Endothelial cell of hepatic sinusoid (primary cell): ENCODE measurements at regions not wholly inside any gene's neighbourhood (a gene's known extent, or its start where the extent isn't known, plus 50 kb on each side); places are given as distances from the start of the nearest gene placed in this dataset.
"Not testable (repeated sequence)": the region's sequence is repeated elsewhere in the genome, so short reads cannot be mapped to it uniquely, and the experiment has no call there.

Experiments used
- in situ Hi-C: cut with HindIII; loops from 2 replicates; pipeline ENCODE4 v1.10.0; 2017; ENCODE audit warnings: low sequenced_read_pairs

DNA sequence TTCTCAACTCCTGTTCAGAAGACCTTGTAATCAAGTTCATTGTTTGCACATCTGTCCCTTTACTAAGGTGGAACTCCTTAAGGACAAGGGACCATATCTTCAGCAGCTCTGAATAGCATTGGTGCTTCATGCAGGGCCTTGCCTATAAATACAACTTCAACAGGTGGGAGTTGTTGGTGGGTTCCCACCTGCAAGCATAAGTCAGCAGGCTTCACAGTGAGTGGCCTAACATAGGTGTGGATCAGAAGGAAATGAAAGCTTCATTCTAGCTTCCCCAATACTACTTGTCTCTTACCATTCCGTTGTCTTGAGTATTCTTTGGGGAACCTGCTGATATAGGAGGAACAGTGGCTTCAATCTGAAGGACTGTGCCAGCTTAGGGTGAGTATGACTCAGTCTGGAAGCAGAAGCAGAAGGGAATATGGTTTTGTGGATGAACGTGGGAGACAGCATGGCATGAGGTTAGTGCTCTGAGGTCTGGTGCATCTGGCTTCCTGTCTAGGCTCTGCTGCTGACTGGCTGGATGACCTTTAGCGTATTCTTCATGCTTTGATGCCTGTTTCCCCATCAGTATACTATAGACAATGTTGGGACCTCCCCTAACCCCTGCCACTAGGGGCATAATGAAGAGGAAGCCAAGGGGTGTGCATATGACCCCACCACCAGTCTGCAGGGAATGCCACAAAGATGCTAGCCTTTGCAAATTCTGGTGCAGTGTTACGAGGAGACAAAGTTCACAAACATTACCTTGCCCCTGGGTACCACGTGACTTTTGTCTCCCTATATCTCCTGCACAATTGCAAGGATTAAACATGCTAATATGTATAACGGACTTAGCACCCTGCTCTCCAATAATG, 192.3 kb downstream of the PALM2AKAP2 start:
- in situ Hi-C loops, result loop anchor here (10.0 kb wide), 1 partner anchor 67 kb away; no protein-coding TSS in a partner anchor

DNA sequence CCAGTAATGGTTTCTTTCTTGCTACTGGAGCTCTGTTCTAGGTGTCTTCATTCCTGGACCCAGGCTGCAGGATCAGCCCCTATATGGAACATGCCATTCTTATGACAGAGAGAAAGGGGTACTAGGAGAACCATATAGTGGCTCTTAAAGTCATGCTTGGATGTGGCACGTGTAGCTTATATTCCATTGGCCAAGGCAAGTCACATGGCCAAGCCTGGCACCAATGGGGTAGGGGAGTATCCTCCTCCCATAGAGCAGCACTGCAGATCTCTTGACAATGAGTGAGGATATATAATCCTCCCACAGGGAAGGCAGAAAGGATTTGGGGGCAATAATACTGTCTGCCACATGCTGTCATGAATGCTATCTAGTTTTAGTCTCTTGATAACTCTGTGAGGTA, 193.3 kb downstream of the PALM2AKAP2 start:
- in situ Hi-C loops, result loop anchor here (10.0 kb wide), 1 partner anchor 69 kb away; no protein-coding TSS in a partner anchor

DNA sequence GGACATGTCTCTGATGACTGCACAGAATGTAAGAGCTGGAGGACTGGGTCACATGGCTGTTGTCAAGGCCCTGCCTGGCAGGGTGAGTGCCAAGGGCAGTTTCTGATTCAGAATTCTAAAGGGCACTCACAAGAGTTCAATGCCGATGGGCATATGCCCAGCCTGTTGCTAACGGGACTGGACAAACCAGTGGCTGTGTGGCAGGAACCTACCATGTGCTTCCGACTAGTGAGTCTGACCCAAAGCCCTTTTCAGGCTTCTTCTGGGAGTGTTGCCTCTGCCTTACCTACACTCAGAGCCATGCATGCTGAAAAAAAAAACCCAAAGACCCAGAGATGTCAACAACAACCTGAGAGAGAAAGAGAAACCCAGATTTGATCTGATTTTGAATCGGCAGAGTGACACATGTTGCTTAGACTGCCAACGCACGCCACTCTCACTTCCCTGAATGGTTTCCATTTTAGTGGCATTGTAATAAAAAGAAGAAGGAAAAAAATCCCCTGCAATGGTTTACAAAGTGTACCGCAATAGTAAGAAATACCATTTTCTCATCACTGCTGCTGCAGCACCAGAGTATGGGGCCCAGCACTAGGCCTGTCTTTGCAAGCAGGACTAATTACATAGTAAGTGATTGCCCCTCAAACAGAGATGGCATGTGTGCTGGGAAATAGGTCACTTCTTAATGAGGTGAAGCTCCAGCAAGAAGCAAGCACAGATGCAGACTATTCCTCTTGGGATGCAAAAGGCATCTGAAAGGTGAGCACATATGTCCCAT, 194.3 kb downstream of the PALM2AKAP2 start:
- in situ Hi-C loops, result loop anchor here (10.0 kb wide), 1 partner anchor 70 kb away; no protein-coding TSS in a partner anchor

DNA sequence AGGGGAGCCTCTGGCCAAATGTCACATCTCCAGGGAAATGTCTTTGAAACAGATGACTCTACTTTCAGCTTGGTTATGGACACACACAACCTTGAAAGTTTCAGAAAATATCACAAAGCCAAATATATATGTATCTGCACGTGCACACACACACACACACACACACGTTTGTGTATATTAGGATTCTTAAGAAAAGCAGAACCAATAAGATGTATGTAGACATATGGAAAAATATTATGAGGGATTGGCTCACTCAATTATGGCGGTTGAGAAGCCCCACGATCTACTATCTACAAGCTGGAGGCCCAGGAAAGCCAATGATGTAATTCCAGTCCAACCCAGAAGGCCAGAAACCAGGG, 194.9 kb downstream of the PALM2AKAP2 start:
- in situ Hi-C loops, result loop anchor here (10.0 kb wide), 1 partner anchor 70 kb away; no protein-coding TSS in a partner anchor

DNA sequence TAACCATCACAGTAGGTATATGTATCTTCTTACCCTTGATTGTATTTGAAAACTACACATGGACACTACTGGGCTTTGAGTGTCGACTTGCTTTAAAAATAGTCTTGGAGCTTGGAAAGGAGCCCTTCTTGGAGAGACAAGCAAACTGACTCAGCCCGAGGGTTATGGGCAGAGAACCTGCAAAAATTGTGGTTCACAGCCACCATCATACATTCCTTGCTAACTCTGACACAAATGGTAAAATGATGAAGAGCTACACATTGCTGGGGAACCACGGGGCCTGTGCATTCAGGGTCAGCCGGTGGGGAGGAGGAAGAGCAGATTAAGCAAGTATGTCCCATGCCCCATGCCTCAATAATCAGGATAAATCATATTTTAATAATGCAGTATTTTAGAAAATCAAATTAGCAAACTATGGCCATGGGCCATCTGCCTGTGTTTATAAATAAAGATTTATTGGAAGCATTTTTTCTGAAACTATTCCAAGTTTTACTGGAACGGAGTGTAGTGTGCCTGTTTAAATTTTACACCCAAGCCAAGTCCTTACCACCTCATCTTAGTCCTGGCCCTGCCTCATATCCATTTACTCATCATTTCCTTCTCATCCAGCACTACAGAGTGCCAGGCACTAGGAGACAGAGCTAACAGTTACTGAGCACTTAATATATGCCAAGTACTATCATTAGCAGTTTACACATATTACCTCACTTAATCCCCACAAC, 195.7 kb downstream of the PALM2AKAP2 start:
- in situ Hi-C loops, result loop anchor here (10.0 kb wide), 1 partner anchor 71 kb away; no protein-coding TSS in a partner anchor

DNA sequence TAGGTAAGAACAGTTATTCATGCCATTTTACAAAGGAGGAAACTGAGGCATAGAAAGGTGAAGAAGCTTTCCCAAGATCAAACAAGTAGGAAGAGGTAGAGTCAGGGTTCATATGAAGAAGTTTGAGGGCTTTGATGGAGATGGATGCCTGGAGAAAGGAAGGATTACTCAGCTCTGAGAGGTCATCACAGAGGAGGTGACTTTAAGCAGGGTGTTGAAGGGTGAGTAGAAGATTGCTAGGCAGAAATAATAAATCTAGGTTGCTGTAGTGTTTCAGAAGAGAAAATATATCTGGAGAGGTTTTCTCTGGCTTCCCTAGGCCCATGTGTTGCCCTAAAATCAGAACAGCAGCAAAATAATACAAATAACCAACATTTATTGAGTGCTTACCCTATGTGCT, 196.3 kb downstream of the PALM2AKAP2 start:
- in situ Hi-C loops, result loop anchor here (10.0 kb wide), 1 partner anchor 72 kb away; no protein-coding TSS in a partner anchor

DNA sequence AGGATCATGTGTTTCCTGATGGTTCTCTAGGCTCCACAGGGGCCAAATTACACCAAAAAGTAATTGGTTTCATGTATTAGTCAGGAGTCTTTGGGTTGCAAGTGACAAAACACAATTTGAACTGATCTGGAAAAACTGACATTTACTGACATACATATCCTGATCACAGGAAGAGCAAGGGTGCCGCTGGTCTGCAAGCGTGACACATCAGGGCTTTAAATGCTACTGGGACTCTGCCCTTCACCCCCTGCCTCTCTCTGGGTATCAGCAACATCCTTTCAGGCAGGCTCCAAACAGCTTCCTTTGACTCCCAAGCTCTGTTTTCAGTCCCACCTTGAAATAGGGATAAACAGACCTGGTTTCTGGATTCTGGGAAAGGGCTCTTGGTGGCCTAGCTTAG, 197.5 kb downstream of the PALM2AKAP2 start:
- in situ Hi-C loops, result loop anchor here (10.0 kb wide), 1 partner anchor 73 kb away; no protein-coding TSS in a partner anchor

DNA sequence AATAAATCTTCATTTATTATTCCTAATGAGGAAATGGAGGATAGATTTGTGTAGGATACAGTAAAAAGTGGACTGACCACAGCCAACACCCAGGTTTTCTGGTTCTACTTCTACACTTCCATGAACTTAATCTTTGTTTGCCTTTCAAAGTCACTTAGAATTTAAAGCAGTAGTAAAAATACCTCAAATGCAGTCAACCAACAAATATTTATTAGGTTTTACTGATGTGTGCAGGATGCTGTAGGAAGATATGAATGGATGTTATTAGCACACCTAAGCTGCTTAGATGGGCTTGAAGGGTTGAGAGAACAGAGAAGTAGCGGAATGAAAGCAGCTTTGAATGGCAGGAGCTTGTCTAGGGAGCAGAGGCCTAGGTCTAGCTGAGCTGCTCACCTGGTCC, 201.1 kb downstream of the PALM2AKAP2 start:
- in situ Hi-C loops, result no loop called here

DNA sequence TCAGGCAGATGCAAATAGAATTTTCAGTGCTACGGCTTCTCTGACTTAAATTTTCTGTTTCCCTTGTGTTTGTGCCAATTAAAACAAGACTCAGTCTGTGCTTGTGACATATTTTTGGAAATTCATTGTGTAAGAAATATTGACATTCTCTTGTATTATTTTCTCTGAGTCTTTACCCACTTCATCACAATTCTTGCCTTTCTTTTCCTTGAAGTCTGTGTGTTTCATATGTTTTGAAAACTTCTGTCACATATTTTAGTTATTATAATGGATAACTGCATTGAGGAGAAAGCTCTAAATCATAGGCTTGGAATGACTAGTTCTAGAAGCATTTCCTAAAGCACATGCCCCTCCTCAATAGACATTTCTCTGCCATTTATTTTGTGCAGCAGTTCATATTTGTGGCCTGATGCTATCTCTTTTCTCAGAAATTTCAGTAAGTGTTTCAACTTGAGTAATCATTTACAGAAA, 206.6 kb downstream of the PALM2AKAP2 start:
- in situ Hi-C loops, result no loop called here

DNA sequence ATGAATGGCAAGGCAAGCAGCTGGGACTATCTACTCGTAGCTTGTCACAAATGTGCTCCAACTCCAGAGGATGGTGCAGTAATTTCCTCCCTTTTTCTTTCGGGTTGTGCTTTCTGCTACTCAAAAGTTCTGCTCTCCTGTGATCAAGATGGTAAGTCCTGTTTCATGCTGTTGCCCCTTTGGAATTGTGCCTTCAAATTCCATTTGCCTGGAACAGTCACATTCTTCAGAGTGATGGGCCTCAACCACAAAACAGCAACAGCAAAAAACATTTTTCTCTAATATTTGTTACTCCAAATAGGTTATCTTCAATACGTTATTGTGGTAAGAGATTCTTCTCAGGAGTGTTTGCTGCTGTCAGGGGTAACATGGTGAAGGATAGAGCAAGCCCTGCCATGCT, 209.3 kb downstream of the PALM2AKAP2 start:
- in situ Hi-C loops, result no loop called here

DNA sequence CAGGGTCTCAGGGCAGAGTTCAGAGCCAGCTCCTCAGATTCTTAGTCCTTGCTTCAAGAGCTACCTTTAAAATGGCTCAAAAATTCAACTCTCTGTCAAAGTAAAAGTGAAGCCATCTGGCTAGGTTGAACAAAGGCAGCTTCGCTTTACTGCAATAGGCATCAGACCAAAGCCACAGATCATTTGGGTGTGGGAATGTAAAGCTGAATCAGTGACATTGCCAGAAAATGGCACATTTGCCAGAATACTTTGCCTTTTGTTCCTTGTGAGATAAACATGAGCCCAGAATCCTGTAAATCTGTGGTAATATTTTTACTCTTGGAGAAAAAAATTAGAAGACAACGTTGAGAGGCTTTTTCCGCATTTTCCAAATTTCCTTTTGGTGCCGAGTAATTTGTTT, 210.5 kb downstream of the PALM2AKAP2 start:
- in situ Hi-C loops, result no loop called here

DNA sequence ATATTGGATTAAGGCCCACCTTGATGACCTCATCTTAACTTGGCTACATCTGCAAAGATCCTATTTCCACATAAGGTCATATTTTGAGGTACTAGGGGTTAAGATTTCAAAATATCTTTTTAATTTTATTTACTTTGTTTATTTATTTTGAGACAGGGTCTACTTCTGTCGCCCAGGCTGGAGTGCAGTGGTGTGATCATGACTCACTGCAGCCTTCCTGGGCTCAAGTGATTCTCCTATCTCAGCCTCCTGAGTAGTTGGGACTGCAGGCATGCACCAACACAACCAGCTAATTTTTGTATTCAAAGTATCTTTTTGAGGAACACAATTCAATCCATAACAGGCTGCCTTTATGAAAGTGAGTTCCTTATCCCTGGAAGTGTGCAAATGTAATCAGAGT, 212.3 kb downstream of the PALM2AKAP2 start:
- in situ Hi-C loops, result no loop called here

DNA sequence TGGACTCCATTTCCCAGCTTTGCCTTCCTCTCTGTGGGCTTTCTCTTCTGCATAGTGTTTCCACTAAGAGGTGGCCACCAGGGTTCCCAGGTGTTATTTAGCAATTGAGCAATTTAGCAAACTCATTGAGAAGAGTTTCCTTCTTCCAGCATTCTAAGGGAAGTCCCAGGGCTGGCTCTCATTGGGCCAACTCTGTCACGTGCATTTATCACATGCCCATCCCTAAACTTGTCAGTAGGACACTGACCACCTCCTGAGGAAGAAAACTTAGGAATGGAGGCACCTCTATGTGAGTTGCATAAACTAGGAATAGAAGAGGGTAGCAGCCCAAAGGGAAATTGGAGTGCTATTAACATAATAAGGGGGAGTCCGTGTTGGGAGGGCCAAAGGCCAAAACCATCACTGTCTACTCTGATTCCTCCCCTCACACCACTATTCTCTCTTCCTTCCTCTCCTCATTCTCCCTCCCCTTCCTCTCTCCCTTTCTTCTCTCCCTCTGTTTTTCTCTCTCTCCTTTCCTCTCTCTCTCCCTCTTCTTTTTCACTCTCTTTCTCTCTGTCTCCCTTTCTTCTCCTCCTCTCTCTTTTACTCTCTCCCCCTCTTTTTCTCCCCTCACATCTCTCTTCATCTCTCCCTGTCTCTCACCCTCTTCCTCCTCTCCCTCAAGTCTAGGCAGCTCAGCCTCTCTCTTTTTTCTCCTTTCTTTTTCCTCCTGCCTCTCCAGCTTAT, 213.4 kb downstream of the PALM2AKAP2 start:
- in situ Hi-C loops, result no loop called here

DNA sequence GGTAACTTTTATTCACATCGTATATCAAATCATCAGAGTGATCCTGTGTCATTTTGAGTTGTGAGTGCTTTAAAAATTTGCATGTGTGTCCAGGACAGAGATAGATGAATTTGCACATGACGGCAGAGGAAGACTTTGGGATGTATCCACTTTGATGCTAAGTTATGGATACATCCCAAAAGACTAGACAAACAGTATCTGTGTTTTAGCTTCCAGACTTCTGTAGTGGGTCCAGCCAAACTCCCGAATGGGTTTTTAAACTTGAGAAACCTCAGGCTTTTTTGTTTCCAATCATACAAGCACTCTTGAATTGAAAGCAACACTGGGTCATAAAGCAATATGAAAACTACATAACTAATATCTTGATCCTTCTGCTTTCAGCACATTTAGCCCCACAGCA, 213.8 kb downstream of the C9orf152 start:
- in situ Hi-C loops, result no loop called here

DNA sequence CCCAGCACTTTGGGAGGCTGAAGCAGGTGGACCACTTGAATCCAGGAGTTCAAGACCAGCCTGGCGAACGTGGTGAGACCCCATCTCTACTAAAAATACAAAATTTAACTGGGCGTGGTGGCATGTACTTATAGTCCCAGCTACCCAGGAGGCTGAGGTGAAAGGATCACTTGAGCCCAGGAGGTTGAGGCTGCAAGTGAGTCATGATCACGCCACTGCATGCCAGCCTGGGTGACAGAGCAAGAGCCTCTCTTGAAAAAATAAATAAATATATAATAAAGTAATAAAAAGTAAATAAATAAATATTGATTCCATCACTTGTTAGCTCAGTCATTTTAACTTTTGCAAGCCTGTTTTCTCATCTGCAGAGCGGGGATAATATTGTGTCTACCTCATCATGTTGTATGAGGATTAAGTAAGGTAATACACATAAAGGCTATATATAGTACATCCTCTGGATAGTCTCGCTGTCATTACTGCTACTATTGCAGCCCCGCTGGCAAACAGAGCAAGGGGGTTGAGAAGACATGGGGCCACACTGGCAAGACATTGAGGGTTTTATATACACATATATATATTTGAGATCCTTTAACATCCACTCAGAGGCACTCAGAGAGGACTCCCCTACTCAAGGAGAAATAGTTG, 210.9 kb downstream of the C9orf152 start:
- in situ Hi-C loops, result no loop called here

DNA sequence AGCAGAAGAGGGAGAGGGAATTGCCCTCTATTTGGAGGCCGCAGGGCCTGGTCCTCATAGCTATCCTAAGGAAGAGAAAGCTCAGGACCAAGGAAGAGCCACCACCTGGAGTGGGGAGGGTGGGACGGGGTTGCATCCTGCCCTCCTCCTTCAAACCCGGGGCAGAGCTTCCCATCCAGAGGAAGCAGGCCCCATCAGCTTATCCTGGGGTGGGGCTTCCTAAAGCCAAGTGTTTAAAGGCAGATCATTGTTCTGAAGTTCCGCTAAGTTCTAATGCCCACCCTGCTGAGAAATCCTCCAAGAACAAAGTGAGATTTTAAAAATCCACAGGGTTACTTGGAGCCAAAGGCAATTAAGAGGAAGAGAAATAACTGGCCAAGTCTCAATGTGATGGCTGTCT, 210.3 kb downstream of the C9orf152 start:
- in situ Hi-C loops, result no loop called here

DNA sequence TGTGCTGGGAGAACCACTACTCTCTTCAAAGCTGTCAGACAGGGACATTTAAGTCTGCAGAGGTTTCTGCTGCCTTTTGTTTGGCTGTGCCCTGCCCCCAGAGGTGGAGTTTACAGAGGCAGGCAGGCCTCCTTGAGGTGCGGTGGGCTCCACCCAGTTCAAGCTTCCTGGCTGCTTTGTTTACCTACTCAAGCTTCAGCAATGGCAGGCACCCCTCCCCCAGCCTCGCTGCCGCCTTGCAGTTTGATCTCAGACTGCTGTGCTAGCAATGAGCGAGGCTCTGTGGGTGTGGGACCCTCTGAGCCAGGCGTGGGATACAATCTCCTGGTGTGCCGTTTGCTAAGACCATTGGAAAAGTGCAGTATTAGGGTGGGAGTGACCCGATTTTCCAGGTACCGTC, 202.4 kb downstream of the C9orf152 start:
- in situ Hi-C loops, result not testable (repeated sequence)

DNA sequence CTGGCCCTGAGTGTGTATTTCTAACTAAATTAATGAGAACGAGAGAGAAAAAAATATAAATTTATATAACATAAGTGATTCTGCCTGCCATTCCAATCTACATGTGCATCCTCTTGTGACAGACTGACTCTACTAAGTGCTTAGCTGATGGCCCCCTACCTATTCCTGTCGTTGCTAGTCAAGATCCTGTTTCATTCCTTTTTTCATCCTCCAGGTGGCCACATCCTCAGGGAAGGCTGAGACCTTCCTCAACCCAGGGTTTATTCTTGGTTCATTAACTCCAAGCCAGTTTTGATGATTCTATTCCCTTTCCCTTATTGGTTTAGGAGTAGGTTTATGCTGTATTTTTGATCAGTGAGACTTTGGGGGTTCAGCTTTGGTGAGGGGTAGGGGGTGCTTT, 201.3 kb downstream of the C9orf152 start:
- in situ Hi-C loops, result no loop called here

DNA sequence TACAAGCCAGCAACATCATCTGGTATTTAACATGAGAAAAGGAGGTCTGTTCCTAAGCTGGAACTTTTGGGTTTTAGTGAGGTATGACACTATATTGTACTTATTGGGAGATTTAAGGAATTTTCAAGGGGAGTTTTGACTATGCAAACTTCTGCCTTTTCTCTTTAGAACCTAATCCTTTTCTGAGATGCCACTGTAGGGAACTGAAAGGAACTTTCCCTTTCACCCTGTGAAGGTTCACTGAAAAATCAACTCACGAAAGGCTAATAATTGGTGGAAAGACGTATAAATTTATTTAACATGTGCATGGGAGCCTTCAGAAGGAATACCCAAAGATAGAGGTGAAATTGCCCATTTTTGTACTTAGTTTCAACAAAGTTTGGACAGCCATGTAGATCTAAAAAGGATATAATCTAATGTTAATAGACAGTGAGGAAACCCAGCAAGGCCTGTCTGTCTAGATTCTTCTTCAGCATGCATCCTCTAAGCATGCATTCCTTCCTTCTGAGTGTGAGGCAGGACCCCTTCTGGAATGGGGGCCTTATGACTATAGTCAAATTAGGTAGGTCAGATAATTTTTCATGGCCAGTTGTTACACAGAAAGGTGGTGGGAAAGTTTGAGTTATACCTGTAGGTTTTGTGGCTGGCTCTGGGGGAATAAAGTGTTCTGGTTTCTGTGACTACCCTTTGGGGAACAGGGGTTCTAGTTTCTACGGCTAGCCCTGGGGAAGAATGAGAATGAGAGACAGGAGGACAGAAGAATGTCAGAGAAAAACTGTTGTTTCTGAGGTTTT, 200.3 kb downstream of the C9orf152 start:
- in situ Hi-C loops, result no loop called here
